Type B pancreatic cell (in vitro differentiated cells): ENCODE measurements at regions not wholly inside any gene's neighbourhood (a gene's known extent, or its start where the extent isn't known, plus 50 kb on each side); places are given as distances from the start of the nearest gene placed in this dataset.

ENCODE experiments used
- DNase-seq: peaks from one replicate; pipeline ENCODE4 v3.0.0; 2021; ENCODE audit warnings: mixed read lengths; ENCODE audit not compliant: unreplicated experiment; ENCODE audit errors: extremely low spot score
- H3K27ac Mint-ChIP-seq: 2 replicates; pipeline ENCODE4 v1.8.0; 2021; ENCODE audit warnings: mild to moderate bottlenecking, mixed read lengths
- H3K27me3 Mint-ChIP-seq: 2 replicates; pipeline ENCODE4 v1.8.0; 2021; ENCODE audit warnings: mixed read lengths
- H3K36me3 Mint-ChIP-seq: 2 replicates; pipeline ENCODE4 v1.8.0; 2021; ENCODE audit warnings: mixed read lengths
- H3K4me1 Mint-ChIP-seq: one replicate; pipeline ENCODE4 v1.8.0; 2021; ENCODE audit warnings: mixed read lengths; ENCODE audit not compliant: unreplicated experiment
- H3K4me3 Mint-ChIP-seq: 2 replicates; pipeline ENCODE4 v1.8.0; 2021; ENCODE audit warnings: mild to moderate bottlenecking, mixed read lengths
- H3K9me3 Mint-ChIP-seq: 2 replicates; pipeline ENCODE4 v1.8.0; 2021; ENCODE audit warnings: mixed read lengths
- CTCF ChIP-seq: fragments of 200-600 bp; sonication (generic); conservative IDR thresholded peaks from 2 replicates; pipeline ENCODE4 v1.5.0; 2021; ENCODE audit warnings: antibody characterized with exemption, mild to moderate bottlenecking

GRCh38 chr10:22058201-22058600, 54.7 kb upstream of the DNAJC1 start:
- no peak for TF ChIP-seq CTCF
- H3K4me3 Mint-ChIP-seq = no peak overlapping the region
- H3K36me3 Mint-ChIP-seq = no peaks in the 10 kb centered on the region
- no peak for DNase-seq
- peaks cover 5% of the 10 kb centered on the region for H3K9me3 Mint-ChIP-seq
- H3K27me3 Mint-ChIP-seq = peaks cover under 1% of the 10 kb centered on the region
- H3K4me1 Mint-ChIP-seq = peaks cover 6% of the 10 kb centered on the region
- no peak overlapping the region for H3K27ac Mint-ChIP-seq

- Mint-ChIP-seq H3K36me3 (no peaks in the 10 kb centered on the region), H3K27me3 (no peaks in the 10 kb centered on the region), H3K4me1 (peaks cover 6% of the 10 kb centered on the region), H3K9me3 (peaks cover 5% of the 10 kb centered on the region), H3K27ac (no peak overlapping the region), H3K4me3 (no peak overlapping the region)
- DNase-seq = no peak
- TF ChIP-seq CTCF = no peak
Observed at GRCh38 chr10:22054961-22055360, 51.4 kb upstream of the DNAJC1 start.
